ENCODE measurements at regions not wholly inside any gene's neighbourhood (a gene's known extent, or its start where the extent isn't known, plus 50 kb on each side); places are given as distances from the start of the nearest gene placed in this dataset.

- 36% methylated on average over 3 of the region's 3 CpGs for WGBS
- Histone ChIP-seq H3K4me3 (no peak overlapping the region), H3K36me3 (no peaks in the 10 kb centered on the region), H3K4me1 (no peaks in the 10 kb centered on the region), H3K27ac (replicated peaks in 1 of 4) (no peak overlapping the region), H3K9me3 (no peaks in the 10 kb centered on the region), H3K27me3 (peaks cover 0 to 14% (median 0%) of the 10 kb centered on the region in 4 donors)
- TF ChIP-seq EP300 (IDR thresholded peaks at IDR 0.05), result no peak
- intact Hi-C loops (cut with DNase I), result no loop called here
- no peak for DNase-seq (ENCODE audit: extremely low spot score)
Measured at GRCh38 chr21:40967771-40968170, 120.8 kb upstream of the DSCAM start.

DNA sequence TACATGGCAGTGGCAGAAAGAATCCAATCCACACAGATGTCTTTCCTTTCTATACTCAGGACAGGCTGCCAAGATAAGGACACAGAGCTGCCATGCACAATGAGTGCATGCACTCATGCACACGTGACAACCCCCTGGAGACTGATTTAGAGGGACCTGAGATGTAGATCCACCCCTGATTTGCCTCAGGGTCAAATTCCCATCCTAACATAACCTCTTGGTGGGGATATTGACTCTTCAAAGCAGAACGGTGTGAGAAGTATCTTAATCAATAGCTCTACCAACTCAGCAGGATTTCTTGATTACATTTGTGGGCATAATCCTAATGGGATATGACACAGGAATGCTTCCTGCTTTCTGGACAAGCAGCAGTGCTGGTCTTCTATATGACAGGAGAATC lies 125.2 kb upstream of the DSCAM start:
- 81% methylated on average over 2 of the region's 2 CpGs for WGBS
- Histone ChIP-seq H3K36me3 (no peaks in the 10 kb centered on the region), H3K27me3 (peaks cover 0 to 11% (median 0%) of the 10 kb centered on the region in 4 donors), H3K9me3 (peaks cover 0 to 17% (median 6%) of the 10 kb centered on the region in 4 donors), H3K4me1 (no peaks in the 10 kb centered on the region), H3K4me3 (no peak overlapping the region), H3K27ac (replicated peaks in 1 of 4) (no peak overlapping the region)
- DNase-seq (ENCODE audit: extremely low spot score), result no peak
- TF ChIP-seq CTCF (IDR thresholded peaks at IDR 0.05), result no peak
- TF ChIP-seq POLR2A (IDR thresholded peaks at IDR 0.05; ENCODE audit: low read depth), result no peak
- intact Hi-C loops (cut with DNase I), result no loop called here

DNA sequence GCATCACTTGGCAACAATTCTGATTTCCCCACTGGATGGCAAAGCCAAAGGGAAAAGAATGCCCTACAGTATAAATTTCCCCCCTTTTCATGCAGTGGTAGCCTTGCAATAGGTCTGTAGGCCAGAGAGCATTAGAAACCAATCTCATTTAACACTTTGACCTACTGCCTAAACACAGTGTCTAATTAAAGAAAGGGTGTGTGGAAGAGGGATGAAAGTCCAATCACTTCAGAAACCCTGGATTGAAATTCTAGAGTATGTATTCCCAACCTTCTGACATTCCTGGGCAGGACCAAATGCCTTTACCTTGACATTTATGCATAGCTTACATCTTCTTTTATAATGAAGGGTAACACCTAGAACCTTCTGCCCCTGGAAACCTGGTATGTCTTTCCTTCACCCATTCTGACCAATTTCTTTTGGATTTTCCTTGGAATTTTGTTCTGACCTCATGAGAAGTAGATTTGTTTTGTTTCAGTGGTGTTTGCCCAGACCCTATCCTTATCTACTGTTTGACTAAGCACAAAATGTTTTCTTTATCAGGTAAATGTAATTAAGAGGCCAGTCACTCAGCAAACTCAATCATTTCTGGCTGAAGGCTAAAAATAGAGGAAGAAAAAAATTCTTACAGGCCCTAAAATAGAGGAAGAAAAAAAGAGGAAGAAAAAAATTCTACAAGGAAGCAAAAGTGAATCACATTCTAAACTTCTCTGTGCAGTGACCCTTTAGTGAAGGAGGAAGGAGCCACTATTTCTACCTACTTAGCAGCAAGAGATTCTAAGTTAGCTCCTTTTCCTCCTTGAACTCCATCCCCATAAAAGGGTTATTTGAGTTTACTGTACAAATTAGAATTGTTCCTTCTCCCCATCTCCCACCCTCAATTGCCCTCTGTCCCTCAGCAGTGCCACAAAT lies 129.5 kb upstream of the DSCAM start:
- no peaks in the 10 kb centered on the region for H3K27me3 ChIP-seq
- H3K4me1 ChIP-seq, result no peaks in the 10 kb centered on the region
- no peak overlapping the region for H3K27ac ChIP-seq (replicated peaks in 1 of 4)
- H3K4me3 ChIP-seq, result no peak overlapping the region
- no peak for TF ChIP-seq EP300 (IDR thresholded peaks at IDR 0.05)
- TF ChIP-seq POLR2A (IDR thresholded peaks at IDR 0.05; ENCODE audit: low read depth), result no peak
- TF ChIP-seq CTCF (IDR thresholded peaks at IDR 0.05), result no peak
- no peak for TF ChIP-seq POLR2AphosphoS5 (IDR thresholded peaks at IDR 0.05)
- H3K9me3 ChIP-seq, result peaks cover 0 to 21% (median 9%) of the 10 kb centered on the region in 4 donors
- DNase-seq (ENCODE audit: extremely low spot score), result no peak
- H3K36me3 ChIP-seq, result no peaks in the 10 kb centered on the region
- intact Hi-C loops (cut with DNase I), result no loop called here

GRCh38 chr21:40985370-40985769 lies 138.4 kb upstream of the DSCAM start:
- Histone ChIP-seq H3K4me1 (no peaks in the 10 kb centered on the region), H3K9me3 (peaks cover 0 to 11% (median 3%) of the 10 kb centered on the region in 4 donors), H3K36me3 (no peaks in the 10 kb centered on the region), H3K27ac (replicated peaks in 1 of 4) (no peak overlapping the region), H3K27me3 (no peaks in the 10 kb centered on the region), H3K4me3 (no peak overlapping the region)
- TF ChIP-seq POLR2AphosphoS5 (IDR thresholded peaks at IDR 0.05) (no peak), CTCF (IDR thresholded peaks at IDR 0.05) (no peak), EP300 (IDR thresholded peaks at IDR 0.05) (no peak), POLR2A (IDR thresholded peaks at IDR 0.05; ENCODE audit: low read depth) (no peak)
- 63% methylated on average over 4 of the region's 4 CpGs for WGBS
- intact Hi-C loops (cut with DNase I), result no loop called here
- DNase-seq (ENCODE audit: extremely low spot score), result no peak

DNA sequence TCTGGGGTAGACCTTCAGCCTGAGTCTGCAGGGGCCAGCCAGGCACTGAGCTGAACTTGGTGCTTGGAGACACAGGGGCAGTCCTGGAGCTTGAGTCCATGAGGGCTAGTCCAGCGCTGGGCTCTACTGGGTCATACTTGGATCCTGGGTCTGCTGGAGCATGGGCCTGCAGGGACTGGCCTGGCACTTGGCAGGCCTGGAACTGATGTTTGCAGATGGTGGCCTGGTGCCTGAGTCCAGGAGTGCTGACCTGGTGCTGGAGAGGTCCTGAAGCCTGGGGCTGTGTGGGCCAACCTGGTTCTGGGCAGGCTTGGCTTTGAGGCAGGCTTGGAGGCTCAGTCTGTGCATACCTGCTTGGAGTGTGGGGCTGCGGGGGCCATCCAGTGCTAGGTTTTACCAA lies 143.4 kb upstream of the DSCAM start:
- H3K36me3 ChIP-seq, result no peaks in the 10 kb centered on the region
- intact Hi-C loops (cut with DNase I), result no loop called here
- TF ChIP-seq POLR2A (IDR thresholded peaks at IDR 0.05; ENCODE audit: low read depth) (no peak), CTCF (IDR thresholded peaks at IDR 0.05) (no peak), EP300 (IDR thresholded peaks at IDR 0.05) (no peak), POLR2AphosphoS5 (IDR thresholded peaks at IDR 0.05) (no peak)
- DNase-seq (ENCODE audit: extremely low spot score), result no peak
- H3K27me3 ChIP-seq, result no peaks in the 10 kb centered on the region
- no peak overlapping the region for H3K4me3 ChIP-seq
- H3K4me1 ChIP-seq, result no peaks in the 10 kb centered on the region
- WGBS, result 67% methylated on average over 1 of the region's 2 CpGs
- no peaks in the 10 kb centered on the region for H3K9me3 ChIP-seq
- no peak overlapping the region for H3K27ac ChIP-seq (replicated peaks in 1 of 4)
